ENCODE measurements at regions not wholly inside any gene's neighbourhood (a gene's known extent, or its start where the extent isn't known, plus 50 kb on each side); places are given as distances from the start of the nearest gene placed in this dataset.

DNA sequence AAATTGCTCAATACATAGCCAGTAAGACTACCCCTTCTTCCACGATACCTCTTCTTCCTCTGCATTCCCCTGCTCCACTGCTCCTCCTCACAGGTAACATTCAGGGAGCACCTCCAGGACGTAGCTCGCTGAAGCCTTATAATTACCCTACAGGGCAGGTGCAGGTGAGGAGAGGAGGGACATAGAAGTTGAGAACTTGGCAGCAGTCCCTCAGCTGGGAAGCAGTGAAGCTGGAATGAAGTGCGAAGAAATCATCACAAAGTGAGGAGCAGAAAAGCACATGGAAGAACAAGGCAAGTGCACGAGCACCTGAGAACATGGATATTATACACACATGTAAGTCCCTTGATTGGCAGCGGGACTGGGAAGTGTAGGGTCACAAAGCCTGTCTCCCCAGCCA lies 118.2 kb downstream of the HSD17B3 start:
- no peaks in the 10 kb centered on the region for H3K36me3 Mint-ChIP-seq
- H3K27ac Mint-ChIP-seq, result no peak overlapping the region
- ATAC-seq (ENCODE audit: low read depth in 2 of 2) (no peak), DNase-seq (no peak)
- H3K4me1 Mint-ChIP-seq, result no peaks in the 10 kb centered on the region
- H3K4me3 Mint-ChIP-seq, result no peak overlapping the region
- H3K27me3 Mint-ChIP-seq, result peaks cover 14 to 23% (median 16%) of the 10 kb centered on the region in 3 donors
- H3K9me3 Mint-ChIP-seq, result peaks cover 2 to 11% (median 4%) of the 10 kb centered on the region in 7 donors

DNA sequence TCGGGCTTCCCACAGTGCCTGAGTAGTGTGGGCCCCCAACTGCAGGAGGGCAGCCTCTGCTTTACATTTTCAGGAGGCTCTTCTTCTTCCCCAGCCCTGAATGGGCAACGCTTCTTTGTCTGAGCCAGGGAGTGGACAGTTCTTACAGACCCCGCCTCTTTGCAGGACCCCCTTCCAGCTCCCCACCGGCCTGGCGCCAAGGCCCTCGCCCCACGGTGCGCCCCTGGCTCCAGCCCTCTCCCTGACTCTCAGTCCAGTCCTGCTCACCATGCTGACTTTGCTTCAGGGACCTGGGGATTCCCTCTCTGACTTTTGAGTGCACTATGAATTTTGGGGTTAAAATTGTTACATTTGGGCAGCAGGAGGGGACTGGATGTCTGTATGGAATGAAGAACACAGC lies 123.8 kb downstream of the HSD17B3 start:
- DNase-seq, result no peak
- Mint-ChIP-seq H3K36me3 (no peaks in the 10 kb centered on the region), H3K4me1 (no peaks in the 10 kb centered on the region), H3K27ac (no peak overlapping the region), H3K27me3 (peaks cover 13 to 21% (median 16%) of the 10 kb centered on the region in 3 donors), H3K9me3 (peaks cover 0 to 4% (median 0%) of the 10 kb centered on the region in 7 donors), H3K4me3 (peak overlapping the region in 1 of 8 donors; percentile 29)
- no peak for ATAC-seq (ENCODE audit: low read depth in 2 of 2)

DNA sequence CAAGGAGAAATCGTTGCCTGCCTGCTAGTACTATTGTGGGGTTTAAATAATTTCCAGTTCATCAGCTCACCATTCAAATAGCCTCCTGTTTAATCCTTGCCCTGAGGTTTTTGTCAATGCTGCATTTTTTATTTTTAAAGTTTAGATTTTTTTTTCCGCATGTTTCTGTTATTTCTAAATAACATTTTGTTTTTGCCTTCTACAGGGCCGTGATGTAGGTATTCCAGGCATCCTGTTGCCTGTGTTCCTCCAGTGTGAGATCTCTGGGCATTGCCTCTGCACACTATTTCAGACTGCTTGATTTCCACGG lies 124.3 kb downstream of the HSD17B3 start:
- H3K27ac Mint-ChIP-seq, result no peak overlapping the region
- H3K36me3 Mint-ChIP-seq, result no peaks in the 10 kb centered on the region
- H3K4me1 Mint-ChIP-seq, result no peaks in the 10 kb centered on the region
- H3K4me3 Mint-ChIP-seq, result no peak overlapping the region
- no peak for DNase-seq
- H3K9me3 Mint-ChIP-seq, result peaks cover 0 to 2% (median 0%) of the 10 kb centered on the region in 7 donors
- peaks cover 13 to 22% (median 20%) of the 10 kb centered on the region in 3 donors for H3K27me3 Mint-ChIP-seq
- no peak for ATAC-seq (ENCODE audit: low read depth in 2 of 2)

DNA sequence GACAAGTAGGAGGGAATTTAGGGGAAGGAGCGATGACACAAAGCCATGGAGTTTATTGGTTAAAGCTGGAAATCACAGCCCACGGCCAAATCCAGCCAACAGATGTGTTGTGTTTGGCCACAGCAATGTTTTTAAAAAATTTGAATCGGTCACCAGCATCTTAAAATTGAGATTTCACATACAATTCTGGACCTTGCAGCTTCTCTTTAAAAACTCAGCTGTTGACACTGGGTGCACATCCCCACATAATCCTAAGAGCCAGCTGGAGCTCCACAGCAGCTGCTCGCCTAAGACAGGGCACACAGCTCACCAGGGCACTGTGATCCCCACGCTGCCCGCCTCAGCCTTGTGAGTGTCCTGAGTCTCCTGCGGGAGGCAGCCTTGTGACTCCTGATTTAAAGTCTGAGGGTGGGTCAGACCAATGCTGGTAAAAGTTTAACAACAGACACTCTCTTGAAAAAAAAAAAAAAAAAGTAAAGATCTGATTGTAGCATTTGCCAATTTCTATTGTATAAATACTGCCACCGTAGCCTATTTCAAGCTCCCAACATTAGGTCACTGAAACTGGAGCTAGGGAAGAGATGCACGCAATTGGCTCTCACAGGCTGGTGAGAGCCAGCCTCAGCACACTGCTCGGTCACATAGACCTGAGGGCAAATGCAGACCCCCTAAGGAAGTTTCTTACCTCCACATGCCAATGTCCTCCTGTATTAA lies 124.8 kb downstream of the HSD17B3 start:
- Mint-ChIP-seq H3K4me1 (no peaks in the 10 kb centered on the region), H3K4me3 (no peak overlapping the region), H3K36me3 (no peaks in the 10 kb centered on the region), H3K27me3 (peaks cover 13 to 22% (median 20%) of the 10 kb centered on the region in 3 donors), H3K9me3 (peaks cover 0 to 2% (median 0%) of the 10 kb centered on the region in 7 donors), H3K27ac (no peak overlapping the region)
- DNase-seq (no peak), ATAC-seq (ENCODE audit: low read depth in 2 of 2) (no peak)

DNA sequence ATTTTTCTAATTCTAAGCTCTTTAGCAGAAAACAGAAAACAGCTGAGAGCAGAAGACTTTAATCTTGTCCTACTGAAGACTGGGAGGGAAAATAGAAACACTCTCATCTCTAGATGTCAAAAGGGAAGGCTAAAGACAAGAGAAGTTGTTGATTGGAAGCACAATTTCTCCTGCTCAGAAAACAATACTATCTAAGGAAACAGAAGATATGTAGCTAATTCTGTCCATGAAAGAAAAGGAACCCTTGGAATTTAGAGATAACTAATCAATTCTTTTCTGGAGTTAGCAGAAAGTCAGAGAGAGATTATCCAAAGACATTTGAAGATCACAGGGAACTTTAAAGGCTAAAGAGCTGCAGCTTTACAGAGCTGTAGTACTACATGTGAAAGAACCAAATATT lies 126.2 kb downstream of the HSD17B3 start:
- Mint-ChIP-seq H3K27ac (no peak overlapping the region), H3K36me3 (no peaks in the 10 kb centered on the region), H3K4me1 (no peaks in the 10 kb centered on the region), H3K4me3 (no peak overlapping the region), H3K9me3 (peaks cover 0 to 2% (median 0%) of the 10 kb centered on the region in 7 donors), H3K27me3 (peaks cover 19 to 22% (median 20%) of the 10 kb centered on the region in 3 donors)
- no peak for DNase-seq
- no peak for ATAC-seq (ENCODE audit: low read depth in 2 of 2)

DNA sequence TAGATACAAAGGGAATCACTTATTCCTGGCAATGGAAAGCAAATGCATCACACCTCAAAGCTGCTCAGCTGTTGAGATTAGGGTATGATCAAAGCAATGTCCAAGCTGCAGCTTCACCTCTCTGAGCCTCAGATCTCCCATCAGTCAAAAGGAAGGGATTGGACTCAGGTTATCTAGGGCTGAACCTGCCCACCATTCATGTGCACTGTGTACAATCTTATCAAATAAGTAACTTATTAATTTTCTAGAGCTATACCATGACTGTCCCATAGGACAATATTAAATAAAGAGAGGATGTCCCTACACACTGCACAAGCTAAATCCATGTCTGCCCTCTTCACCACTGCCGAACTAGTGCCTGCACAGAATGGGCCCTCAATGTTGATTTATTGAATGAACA lies 127.0 kb downstream of the HSD17B3 start:
- no peak overlapping the region for H3K4me3 Mint-ChIP-seq
- DNase-seq (no peak), ATAC-seq (ENCODE audit: low read depth in 2 of 2) (no peak)
- no peaks in the 10 kb centered on the region for H3K4me1 Mint-ChIP-seq
- H3K27me3 Mint-ChIP-seq, result peaks cover 17 to 22% (median 19%) of the 10 kb centered on the region in 3 donors
- no peaks in the 10 kb centered on the region for H3K36me3 Mint-ChIP-seq
- peaks cover 0 to 3% (median 0%) of the 10 kb centered on the region in 7 donors for H3K9me3 Mint-ChIP-seq
- H3K27ac Mint-ChIP-seq, result no peak overlapping the region

DNA sequence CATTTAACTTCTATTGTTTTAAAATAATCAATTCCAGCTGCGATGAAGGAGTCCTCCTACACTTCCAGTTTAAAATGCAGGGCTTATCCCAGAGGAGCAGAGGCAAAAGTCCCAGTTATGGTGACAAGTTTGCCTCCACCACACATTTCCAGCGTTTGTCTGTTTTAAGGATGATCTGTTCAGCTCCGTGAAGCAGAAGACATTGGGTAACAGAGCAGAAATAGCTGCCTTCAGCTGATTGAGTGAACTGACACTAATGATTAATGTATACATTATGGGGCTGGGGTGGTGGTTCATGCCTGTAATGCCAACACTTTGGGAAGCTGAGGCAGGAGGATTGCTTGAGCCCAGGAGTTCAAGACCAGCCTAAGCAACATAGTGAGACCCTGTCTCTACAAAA lies 127.6 kb downstream of the HSD17B3 start:
- DNase-seq, result no peak
- H3K9me3 Mint-ChIP-seq, result peaks cover 0 to 3% (median 0%) of the 10 kb centered on the region in 7 donors
- no peaks in the 10 kb centered on the region for H3K4me1 Mint-ChIP-seq
- no peak overlapping the region for H3K4me3 Mint-ChIP-seq
- peaks cover 17 to 22% (median 19%) of the 10 kb centered on the region in 3 donors for H3K27me3 Mint-ChIP-seq
- H3K36me3 Mint-ChIP-seq, result no peaks in the 10 kb centered on the region
- ATAC-seq (ENCODE audit: low read depth in 2 of 2), result no peak
- H3K27ac Mint-ChIP-seq, result no peak overlapping the region

DNA sequence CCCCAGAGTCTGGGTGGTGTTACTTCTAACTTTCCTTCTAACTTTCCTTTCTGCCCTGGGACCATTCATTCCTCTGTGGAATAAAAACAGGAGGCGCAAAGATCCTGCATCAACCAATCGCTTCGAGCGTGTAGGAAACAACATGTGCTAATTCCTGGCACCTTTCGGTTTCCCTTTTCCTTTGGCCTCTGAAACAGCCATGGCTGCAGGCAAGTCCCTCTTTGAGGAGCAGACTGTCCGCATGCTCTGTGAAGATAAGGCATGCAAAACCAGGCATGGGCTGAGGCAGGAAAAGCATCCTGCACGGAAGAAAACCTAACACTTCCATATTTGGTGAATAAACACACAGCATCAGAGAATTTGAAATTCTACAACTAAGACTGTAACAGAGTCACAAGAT lies 128.3 kb downstream of the HSD17B3 start:
- Mint-ChIP-seq H3K4me1 (no peaks in the 10 kb centered on the region), H3K27ac (no peak overlapping the region), H3K36me3 (no peaks in the 10 kb centered on the region), H3K4me3 (no peak overlapping the region), H3K27me3 (peaks cover 17 to 19% (median 17%) of the 10 kb centered on the region in 3 donors), H3K9me3 (peaks cover 0 to 2% (median 0%) of the 10 kb centered on the region in 7 donors)
- DNase-seq, result no peak
- no peak for ATAC-seq (ENCODE audit: low read depth in 2 of 2)

DNA sequence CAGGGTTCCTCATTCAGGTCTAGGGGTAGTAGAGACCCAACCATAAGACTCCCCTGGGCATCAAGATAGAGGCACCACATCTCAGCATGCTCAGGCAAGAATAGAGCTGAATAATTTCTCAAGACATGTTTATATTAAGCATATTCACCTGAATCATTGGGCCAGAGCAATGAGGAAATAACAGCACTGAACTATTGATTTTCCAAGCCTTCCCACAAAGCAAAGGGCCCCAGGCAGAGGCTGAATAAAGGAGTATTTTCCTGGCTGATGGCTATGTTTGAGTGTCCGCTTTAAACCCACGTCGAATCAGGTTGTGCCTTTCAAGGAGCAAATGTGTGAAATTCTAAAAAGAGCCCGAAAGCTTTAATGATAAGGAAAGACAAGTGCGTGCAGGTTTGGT lies 129.2 kb downstream of the HSD17B3 start:
- ATAC-seq (ENCODE audit: low read depth in 2 of 2), result no peak
- Mint-ChIP-seq H3K9me3 (peaks cover 0 to 2% (median 0%) of the 10 kb centered on the region in 7 donors), H3K27me3 (peaks cover 11 to 17% (median 12%) of the 10 kb centered on the region in 3 donors), H3K4me3 (no peak overlapping the region), H3K27ac (no peak overlapping the region), H3K4me1 (no peaks in the 10 kb centered on the region), H3K36me3 (no peaks in the 10 kb centered on the region)
- no peak for DNase-seq

DNA sequence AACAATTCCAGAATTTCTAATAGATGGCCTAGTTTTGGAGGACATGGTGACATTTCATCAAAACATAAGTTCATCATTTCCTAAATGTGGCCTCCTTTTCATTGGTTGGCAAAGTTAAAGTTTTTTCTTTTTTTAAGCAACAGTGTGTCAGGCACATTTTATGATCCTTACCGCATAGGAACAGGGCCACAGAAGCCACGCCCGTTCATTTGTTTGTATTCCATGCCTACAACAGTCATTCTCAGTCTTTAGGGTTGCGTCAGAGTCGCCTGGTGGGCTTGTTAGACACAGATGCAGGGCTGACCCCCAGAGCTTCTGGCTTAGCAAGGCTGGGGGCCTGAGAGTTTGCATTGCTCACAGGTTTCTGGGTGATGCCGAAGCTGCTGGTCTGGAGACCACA lies 130.2 kb downstream of the HSD17B3 start:
- H3K27ac Mint-ChIP-seq, result no peak overlapping the region
- H3K27me3 Mint-ChIP-seq, result peaks cover 11 to 12% (median 11%) of the 10 kb centered on the region in 3 donors
- H3K4me1 Mint-ChIP-seq, result no peaks in the 10 kb centered on the region
- H3K9me3 Mint-ChIP-seq, result peaks cover 0 to 8% (median 2%) of the 10 kb centered on the region in 7 donors
- H3K36me3 Mint-ChIP-seq, result no peaks in the 10 kb centered on the region
- DNase-seq, result no peak
- H3K4me3 Mint-ChIP-seq, result no peak overlapping the region
- ATAC-seq (ENCODE audit: low read depth in 2 of 2), result no peak

DNA sequence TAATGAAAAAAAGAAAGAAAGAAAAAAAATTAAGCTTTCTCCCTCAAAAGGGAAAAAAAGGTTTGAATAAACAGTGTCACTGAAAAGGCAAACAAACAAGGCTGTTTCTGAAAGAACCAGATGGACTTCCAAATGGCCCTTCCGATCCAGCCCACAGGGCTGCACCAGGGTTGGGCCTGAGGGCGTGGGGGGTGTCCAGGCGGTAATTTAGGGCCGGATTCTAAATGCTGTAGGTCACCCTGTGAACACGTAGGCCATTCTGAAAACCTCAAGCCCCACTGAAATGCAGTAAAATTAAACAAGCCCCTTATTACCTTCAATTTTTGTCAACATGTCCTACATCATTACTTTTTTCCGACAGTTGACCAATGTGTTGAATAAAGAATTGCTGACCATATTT lies 132.1 kb downstream of the HSD17B3 start:
- Mint-ChIP-seq H3K27me3 (peaks cover 4 to 12% (median 11%) of the 10 kb centered on the region in 3 donors), H3K4me1 (no peaks in the 10 kb centered on the region), H3K4me3 (no peak overlapping the region), H3K27ac (no peak overlapping the region), H3K36me3 (no peaks in the 10 kb centered on the region), H3K9me3 (peaks cover 0 to 13% (median 2%) of the 10 kb centered on the region in 7 donors)
- DNase-seq, result no peak
- no peak for ATAC-seq (ENCODE audit: low read depth in 2 of 2)

DNA sequence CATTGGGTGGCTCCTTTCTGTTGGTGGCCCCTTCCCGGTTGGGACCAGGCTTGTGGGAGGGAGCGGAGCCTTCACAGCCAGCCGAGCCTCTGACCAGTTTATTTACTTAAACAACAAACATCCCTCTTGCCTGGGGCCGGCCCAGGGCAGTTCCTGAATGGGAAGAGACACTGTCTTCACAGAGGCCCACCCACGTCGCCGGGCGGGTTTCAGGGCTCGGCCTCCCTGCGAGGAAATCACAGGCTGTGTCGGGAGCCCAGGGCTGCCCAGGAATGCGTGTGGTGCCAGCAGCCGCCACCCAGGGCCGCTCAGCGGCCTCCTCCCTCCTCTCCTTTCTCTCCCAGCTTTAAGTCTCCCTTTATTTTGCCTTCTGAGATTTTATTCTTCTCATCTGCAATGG lies 132.5 kb downstream of the HSD17B3 start:
- Mint-ChIP-seq H3K9me3 (peaks cover 0 to 13% (median 2%) of the 10 kb centered on the region in 7 donors), H3K27me3 (peaks cover 4 to 12% (median 11%) of the 10 kb centered on the region in 3 donors), H3K36me3 (no peaks in the 10 kb centered on the region), H3K4me1 (no peaks in the 10 kb centered on the region), H3K4me3 (no peak overlapping the region), H3K27ac (no peak overlapping the region)
- DNase-seq, result no peak
- no peak for ATAC-seq (ENCODE audit: low read depth in 2 of 2)

DNA sequence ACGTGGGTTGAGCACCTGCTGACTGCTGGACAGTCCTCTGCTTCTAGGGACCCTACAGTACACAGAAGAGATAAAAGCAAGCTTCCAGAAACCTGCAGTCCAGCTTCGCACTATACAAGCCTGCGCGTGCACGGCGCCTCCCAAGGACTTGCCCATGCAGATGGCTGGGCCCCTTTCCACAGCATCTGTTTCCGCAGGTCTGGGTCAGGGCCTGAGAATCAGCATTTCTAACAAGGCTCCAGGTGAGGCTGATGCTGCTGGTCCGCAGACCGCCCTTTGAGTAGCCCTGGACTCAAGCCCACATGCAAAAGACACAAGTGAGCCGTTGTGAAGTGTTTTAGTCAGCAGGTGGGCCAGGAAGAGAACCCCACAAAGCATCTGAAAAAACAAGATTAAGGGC lies 133.1 kb downstream of the HSD17B3 start:
- Mint-ChIP-seq H3K9me3 (peaks cover 0 to 13% (median 3%) of the 10 kb centered on the region in 7 donors), H3K4me1 (no peaks in the 10 kb centered on the region), H3K27ac (no peak overlapping the region), H3K4me3 (no peak overlapping the region), H3K27me3 (peaks cover 4 to 12% (median 8%) of the 10 kb centered on the region in 3 donors), H3K36me3 (no peaks in the 10 kb centered on the region)
- ATAC-seq (ENCODE audit: low read depth in 2 of 2), result no peak
- no peak for DNase-seq

DNA sequence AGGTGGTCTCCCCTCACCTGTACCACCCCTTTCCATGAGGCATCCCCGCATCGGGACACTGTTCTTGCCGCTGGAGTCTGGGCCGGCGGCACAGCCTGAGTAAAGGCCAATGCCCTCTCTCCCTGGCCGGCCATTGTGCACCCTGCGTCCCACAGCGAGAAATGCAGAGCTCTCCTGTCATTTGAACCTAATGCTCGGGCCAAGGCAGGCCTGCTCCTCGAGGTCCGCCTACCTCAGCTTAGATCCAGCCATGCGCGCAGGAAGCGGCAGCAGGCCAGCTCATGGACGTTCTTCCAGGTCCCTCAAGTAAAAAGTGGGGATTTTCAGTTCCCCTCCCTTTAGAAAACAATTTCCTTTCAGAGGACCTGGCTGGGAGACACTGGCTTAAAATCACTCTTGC lies 135.0 kb downstream of the HSD17B3 start:
- Mint-ChIP-seq H3K27ac (no peak overlapping the region), H3K27me3 (peaks cover 0 to 4% (median 0%) of the 10 kb centered on the region in 3 donors), H3K9me3 (peaks cover 0 to 13% (median 3%) of the 10 kb centered on the region in 7 donors), H3K4me3 (no peak overlapping the region), H3K36me3 (no peaks in the 10 kb centered on the region), H3K4me1 (no peaks in the 10 kb centered on the region)
- DNase-seq, result no peak
- no peak for ATAC-seq (ENCODE audit: low read depth in 2 of 2)
